Ishikawa (cell line): ENCODE measurements at regions not wholly inside any gene's neighbourhood (a gene's known extent, or its start where the extent isn't known, plus 50 kb on each side); places are given as distances from the start of the nearest gene placed in this dataset.

Experiments used
- CREB1 ChIP-seq: IDR thresholded peaks from 2 replicates; pipeline ENCODE4 v1.6.1; 2012; ENCODE audit warnings: low read depth
- EGR1 ChIP-seq: IDR thresholded peaks from 2 replicates; pipeline ENCODE4 v1.6.1; 2012
- EP300 ChIP-seq: IDR thresholded peaks from 2 replicates; pipeline ENCODE4 v1.6.1; 2012; ENCODE audit warnings: borderline replicate concordance
- FOXM1 ChIP-seq: IDR thresholded peaks from 2 replicates; pipeline ENCODE4 v1.6.1; 2012; ENCODE audit warnings: low read depth, borderline replicate concordance
- MAX ChIP-seq: IDR thresholded peaks from 2 replicates; pipeline ENCODE4 v1.6.1; 2012
- NFIC ChIP-seq: IDR thresholded peaks from 2 replicates; pipeline ENCODE4 v1.6.1; 2012
- RAD21 ChIP-seq: IDR thresholded peaks from 2 replicates; pipeline ENCODE4 v1.6.1; 2012; ENCODE audit warnings: low read depth
- REST ChIP-seq: IDR thresholded peaks from 2 replicates; pipeline ENCODE4 v1.6.1; 2012; ENCODE audit warnings: low read depth, mild to moderate bottlenecking
- TAF1 ChIP-seq: IDR thresholded peaks from 2 replicates; pipeline ENCODE4 v1.6.1; 2012; ENCODE audit warnings: low read depth, mild to moderate bottlenecking
- TCF12 ChIP-seq: IDR thresholded peaks from 2 replicates; pipeline ENCODE4 v1.6.1; 2012; ENCODE audit warnings: low read depth
- YY1 ChIP-seq: IDR thresholded peaks from 2 replicates; pipeline ENCODE4 v1.6.1; 2012; ENCODE audit warnings: low read depth
- ZBTB7A ChIP-seq: IDR thresholded peaks from 2 replicates; pipeline ENCODE4 v1.6.1; 2012; ENCODE audit warnings: low read depth
- TF ChIP-seq, protein P1 (sequence below): IDR thresholded peaks from 2 replicates; pipeline ENCODE4 v1.6.1; 2012

DNA sequence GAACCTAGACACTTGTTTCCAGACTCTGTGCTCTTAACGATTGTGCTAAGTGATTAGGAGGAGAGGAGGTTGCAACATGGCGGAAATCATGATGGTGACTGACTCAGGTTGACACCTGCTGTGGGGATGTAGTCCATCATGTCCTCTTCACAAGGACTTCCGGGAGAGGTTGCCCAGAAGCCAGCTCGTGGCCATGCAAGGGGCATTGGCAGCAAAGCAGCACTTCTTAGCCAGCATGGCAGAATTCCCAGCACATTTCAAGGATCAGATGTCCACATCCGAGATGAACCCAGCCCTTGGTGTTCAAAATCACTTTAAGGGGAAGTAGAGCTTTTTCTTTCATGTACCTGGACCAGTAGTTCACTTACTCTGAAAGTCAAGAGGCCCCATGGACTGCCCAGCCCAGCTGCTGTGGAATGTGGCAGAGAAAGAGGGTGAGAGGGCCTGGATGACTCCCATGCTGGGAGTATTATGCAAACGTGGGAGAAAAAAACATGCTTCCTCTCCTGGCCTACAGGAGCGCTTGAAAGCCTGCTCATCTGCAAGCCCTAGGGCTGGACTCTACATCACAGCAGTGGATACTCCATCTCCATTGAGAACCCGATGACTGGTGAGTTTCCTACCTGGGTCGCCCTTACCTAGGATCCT, 65.5 kb downstream of the IRX6 start:
- TF ChIP-seq RAD21 (no peak), FOXM1 (no peak), ZBTB7A (no peak), MAX (no peak), REST (no peak), TAF1 (no peak), TCF12 (no peak), CREB1 (no peak), EP300 (no peak), EGR1 (no peak), YY1 (no peak), NFIC (no peak)
- TF ChIP-seq, protein P1, sequence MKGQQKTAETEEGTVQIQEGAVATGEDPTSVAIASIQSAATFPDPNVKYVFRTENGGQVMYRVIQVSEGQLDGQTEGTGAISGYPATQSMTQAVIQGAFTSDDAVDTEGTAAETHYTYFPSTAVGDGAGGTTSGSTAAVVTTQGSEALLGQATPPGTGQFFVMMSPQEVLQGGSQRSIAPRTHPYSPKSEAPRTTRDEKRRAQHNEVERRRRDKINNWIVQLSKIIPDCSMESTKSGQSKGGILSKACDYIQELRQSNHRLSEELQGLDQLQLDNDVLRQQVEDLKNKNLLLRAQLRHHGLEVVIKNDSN: no peak
